ENCODE measurements at regions not wholly inside any gene's neighbourhood (a gene's known extent, or its start where the extent isn't known, plus 50 kb on each side); places are given as distances from the start of the nearest gene placed in this dataset.
"Not testable (repeated sequence)": the region's sequence is repeated elsewhere in the genome, so short reads cannot be mapped to it uniquely, and the experiment has no call there.

DNA sequence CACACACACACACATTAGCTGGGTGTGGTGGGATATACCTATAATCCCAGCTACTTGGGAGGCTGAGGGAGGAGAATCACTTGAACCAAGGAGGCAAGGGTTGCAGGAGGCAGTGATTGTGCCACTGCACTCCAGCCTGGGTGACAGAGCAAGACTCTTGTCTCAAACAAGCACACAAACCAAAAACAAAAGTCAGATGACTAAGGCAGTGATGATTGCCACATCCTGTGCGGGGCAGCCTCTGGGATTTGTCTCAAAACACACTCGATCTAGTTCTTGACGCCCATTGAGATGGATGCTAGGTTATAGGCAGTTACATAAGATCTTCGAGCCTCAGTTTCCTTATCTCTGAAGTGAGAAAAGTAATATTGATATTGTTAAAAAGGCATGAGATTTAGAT, 57.8 kb upstream of the NBPF8 start:
- peak; percentile 15 to 31 for DNase-seq (ENCODE audit: low read depth in 2 of 2)

DNA sequence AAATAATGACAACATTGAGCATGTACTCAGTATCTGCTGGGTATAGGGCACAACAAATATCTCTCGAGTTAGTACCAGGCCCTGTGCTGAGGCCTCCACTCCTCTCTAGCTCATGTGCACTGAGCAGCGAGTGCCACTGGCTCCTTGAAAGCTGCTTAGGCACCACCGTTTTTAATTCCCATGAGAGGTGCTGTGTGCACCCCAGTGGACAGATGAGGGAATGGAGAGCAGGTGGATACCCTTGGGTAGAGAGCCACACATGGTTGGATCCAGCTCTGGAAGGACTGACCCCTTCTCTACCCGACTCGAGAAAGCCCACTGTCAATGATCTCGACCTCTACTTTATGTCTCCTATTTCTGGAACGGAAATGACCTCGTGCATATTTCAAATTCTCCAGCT, 58.7 kb upstream of the NBPF8 start:
- DNase-seq (ENCODE audit: low read depth in 2 of 2) = not testable (repeated sequence)

DNA sequence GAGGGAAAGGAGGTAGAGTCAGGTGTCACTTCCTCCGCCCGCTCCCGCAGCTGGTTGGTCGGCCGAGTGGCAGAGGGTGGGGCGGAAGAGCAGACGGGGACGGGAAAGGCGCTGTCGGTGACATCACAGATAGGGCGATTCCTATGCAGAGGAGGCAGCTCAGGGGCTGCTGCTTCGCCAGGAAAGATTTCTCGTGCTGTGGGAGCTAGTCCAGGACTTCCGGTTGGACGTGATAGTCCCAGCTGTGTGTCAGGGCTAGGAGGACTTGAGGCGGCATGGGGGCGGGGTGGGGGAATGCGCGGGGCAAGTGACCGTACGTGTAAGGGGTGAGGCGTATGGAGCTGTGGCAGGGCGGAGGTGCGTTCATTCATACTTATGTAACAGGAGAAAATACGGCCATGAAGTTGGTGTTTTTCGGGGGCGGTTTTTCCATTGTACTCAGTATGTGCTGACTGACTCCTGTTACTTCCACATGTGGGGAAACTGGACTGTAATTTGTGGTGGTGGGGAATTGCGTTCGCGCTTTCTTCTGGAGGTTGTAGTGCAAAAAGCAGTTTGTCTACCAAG, 60.1 kb upstream of the NBPF8 start:
- DNase-seq (ENCODE audit: low read depth in 2 of 2) = not testable (repeated sequence)

DNA sequence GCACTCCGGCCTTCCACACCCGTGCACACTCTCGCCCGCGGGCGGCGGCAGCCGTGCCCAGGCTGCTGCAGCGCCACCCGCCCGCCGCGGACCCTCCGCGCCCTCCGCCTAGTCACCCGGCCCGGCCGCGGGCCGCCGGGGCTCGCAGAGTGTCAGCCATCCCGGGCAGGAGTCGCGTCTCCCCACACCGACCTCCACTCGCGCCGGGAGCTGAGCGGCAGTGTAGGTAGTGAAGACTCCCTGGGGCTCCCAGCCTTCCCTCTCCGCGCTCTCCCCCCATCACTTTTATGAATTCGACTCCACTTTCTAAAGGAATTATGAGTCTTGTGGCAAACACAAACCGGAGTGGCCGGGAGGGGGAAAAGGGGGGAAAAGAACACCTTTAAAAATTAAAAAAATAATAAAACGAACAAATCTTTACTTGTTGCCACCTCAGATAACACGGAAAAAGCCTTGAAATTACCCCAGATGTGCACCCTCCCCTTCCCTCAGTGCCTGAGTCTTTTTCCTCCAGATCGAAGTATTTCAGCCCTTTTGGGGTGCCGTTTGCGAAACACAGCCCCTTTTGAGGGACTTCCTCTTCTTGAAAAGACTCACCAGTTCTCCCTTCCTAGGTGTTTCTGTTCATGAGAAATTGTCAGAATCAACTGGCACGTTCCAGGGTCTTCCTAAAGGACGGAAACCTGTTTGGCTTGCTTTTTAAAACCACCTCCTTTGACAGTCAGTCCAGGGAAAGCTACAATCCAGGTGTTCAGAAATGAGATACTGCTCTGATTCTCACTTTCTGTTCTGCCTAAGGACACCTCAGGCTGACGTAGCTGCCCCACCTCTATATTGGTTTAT, 72.4 kb upstream of the NBPF8 start:
- DNase-seq (ENCODE audit: low read depth in 2 of 2) = not testable (repeated sequence)

DNA sequence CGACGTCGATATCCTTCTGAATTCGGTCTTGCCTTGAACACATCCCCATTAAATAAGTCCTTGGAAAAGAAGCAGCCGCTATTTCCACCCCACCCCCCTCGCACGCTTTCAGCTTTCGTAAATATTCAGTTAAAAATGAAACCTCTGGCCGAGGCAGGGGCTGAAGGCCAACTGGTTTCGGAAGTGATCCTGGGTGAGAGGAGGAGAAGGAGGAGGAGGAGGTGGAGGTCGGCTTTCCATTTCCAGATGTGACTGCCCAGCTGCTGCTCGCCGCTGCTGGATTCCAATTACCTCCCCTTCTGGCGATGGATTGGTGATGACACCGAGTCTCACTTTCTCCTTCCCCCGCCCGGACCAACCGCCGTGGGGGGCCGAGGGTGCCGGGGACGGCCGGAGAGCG, 73.1 kb upstream of the NBPF8 start:
- not testable (repeated sequence) for DNase-seq (ENCODE audit: low read depth in 2 of 2)

DNA sequence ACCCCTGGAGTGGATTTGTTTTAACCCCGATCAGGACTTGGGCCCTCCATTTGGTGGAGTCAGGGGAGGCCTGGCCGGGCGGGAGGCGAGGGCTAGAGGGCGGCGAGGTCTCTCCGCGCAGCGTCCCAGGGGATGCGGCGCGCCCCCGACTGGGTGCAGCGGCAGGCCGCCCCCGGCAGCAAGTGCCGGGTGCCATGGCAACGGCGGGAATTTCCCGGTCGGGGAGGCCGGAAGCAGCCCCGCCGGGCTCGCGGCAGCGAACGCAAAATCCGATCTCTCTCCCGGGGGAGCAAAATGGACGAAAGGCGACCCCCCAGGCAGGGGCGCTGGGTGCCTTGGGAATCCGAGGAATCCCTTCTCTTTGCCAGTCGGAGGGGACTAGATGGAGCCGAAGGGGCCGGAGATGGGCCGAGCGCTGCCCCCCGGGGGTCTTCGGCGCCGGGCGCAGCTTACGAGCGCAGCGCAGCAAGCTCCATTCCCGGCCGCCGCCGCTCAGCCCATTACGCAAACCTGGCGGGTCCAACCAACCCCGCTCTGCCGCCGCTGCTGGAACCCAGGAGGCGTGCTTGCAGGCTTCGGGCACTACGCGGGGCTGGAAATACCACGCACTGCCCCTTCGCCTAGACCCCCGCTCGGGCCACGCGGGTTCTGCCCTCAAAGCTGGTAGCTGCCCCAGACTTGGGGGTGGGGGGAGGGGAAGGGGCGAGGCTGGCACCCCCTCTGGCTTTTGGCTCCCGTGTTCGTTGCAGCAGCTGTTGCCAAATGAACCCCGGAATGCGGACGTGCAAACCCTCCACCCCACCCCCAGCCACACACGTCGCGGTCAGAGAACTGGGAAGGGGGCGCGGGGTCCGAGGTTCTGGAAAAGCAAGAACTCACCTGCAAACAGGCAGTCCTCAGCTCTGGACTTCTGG, 73.7 kb upstream of the NBPF8 start:
- DNase-seq (ENCODE audit: low read depth in 2 of 2) = peak; percentile 18 to 31

DNA sequence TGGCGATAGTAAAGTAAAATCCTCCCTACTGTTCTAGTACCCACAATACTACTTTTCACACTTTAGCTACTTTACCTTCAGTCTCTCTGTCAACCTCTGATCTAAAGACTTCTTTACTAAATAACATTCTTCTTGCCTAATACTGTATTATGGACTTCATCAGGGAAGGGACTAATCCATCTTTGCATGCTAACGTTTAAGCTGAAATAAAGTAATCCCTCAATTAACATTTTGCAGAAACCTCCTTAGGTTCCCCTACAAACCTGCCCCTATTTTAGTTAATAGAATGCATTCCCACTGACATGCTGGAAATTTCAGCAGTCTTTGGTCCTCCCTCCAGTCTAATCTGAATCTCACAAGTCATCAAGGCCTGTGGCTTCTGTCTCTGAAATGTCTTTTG, 99.1 kb upstream of the NBPF8 start:
- not testable (repeated sequence) for DNase-seq (ENCODE audit: low read depth in 2 of 2)

DNA sequence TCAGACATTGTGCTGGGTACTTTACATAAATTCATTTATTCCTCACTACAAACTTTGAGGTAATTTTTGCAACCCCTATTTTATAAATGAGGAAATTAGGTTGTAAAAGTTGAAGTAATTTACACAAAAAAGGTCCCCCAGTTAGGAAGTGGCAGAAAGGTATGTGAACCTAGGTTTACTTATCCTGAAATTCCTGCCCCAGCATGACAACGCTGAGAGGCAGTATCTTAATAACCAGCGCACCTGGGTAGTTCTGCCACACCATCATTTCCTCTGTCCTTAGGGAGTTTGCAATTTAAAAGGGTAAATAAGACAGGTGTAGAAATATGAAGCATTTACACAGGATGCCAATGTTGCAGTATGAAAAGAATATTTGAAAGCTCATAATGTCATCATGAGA, 102.9 kb upstream of the NBPF8 start:
- DNase-seq (ENCODE audit: low read depth in 2 of 2) = not testable (repeated sequence)

DNA sequence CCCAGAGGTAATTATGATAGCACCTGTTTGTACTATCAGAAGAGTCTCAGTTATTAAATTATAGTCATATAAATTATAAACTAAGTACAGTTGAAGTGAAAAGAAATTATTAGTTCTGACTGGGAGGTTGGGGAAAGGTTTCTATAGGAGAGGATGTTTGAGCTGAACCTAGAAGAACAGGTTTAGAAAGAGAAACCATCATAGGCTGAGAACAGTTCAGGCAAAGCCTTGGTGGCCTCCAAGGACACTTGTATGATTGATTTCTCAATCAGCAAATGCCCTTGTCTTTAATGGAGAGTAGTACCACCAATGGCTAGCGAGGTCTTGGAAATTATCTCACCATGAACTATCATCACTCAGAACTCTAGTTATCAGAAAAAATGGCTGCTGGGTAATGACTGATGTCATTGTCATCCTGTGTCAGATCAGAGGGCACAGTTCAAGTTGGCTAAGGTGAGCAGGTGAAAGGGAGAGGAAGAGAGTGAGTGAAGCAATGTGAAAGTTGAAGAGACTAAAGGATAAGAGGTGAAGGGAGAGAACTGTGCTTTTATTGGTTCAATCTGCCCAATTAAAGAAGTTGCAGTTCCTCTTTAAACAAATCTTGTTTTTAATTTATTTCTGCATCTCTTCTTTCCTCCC, 105.8 kb upstream of the NBPF8 start:
- not testable (repeated sequence) for DNase-seq (ENCODE audit: low read depth in 2 of 2)

DNA sequence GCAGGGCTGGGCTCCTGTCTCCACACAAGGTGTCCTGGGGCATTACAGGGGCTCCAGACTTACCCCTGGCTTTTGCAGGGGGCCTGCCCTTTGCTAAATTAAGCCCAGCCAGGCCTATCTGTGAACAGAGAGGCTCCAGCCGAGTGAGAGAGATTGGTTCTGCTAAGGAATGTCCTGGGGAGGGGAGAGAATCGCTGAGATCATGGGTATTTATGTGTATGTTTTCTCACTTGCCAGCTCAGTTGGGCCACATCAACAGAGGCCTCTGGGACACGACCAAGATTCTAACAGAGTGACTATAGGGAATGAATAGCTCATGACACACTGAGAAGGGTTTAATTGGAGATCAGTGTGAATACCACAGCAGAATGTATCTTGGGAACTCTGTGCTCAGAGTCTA, 109.8 kb upstream of the NBPF8 start:
- DNase-seq (ENCODE audit: low read depth in 2 of 2) = not testable (repeated sequence)

DNA sequence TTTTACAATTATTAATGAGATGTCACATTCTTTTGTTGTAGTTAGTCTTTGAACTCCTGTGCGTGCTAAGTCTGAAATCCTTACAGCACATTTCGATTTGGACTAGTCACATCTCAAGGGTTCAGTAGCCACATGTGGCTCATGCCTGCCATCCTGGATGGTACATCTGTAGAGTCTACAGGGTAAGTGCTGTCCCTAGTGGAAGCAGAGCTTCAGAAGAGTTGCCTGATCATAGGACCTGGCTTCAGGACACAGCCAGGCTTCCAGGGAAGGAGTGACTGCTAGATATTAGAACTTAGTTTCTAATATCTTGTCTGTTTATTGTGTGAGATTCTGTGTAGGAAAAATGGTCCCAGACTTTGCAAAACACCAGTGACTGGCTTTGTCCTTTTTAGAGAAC, 110.5 kb upstream of the NBPF8 start:
- DNase-seq (ENCODE audit: low read depth in 2 of 2) = not testable (repeated sequence)

DNA sequence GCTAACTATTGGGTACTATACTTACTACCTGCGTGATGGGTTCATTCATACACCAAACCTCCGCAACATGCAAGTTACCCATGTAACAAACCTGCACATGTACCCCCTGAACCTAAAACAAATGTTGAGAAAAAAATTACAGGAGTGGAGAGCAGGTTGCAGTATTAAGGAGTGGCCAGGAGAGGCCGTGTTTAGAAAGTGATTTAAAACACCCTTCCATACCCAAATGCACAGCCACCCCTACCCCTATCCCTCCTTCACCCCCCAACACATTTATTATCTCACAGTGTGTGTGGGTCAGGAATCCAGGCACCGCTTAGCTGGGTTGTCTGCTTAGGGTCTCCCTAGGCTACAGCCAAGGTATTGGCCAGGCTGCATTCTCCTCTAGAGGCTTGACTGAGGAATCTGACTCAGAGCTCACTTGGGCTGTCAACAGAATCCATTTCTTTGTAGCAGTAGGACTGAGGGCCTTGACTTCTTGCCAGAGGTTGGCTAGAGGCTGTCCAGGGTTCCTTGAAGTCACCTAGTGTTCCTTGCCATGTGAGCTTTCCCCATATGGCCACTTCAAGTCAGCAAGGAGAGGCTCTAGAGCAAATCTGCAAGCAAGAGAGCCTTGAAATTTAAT, 115.3 kb upstream of the NBPF8 start:
- not testable (repeated sequence) for DNase-seq (ENCODE audit: low read depth in 2 of 2)

DNA sequence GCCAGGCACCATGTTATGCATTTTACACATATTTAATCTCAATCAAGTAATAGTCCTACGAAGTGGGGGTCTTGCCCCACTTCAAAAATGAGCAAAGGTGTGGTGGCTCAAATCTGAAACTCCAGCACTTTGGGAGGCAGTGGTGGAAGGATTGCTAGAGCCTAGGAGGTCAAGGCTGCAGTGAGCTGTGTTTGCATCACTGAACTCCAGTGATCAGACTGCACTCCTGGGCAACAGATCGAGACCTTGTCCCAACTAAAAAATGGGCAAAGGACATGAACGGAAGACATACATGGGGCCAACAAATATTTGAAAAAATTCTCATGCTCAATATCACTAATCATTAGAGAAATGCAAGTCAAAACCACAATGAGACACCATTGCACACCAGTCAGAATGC, 116.3 kb upstream of the NBPF8 start:
- DNase-seq (ENCODE audit: low read depth in 2 of 2) = not testable (repeated sequence)

DNA sequence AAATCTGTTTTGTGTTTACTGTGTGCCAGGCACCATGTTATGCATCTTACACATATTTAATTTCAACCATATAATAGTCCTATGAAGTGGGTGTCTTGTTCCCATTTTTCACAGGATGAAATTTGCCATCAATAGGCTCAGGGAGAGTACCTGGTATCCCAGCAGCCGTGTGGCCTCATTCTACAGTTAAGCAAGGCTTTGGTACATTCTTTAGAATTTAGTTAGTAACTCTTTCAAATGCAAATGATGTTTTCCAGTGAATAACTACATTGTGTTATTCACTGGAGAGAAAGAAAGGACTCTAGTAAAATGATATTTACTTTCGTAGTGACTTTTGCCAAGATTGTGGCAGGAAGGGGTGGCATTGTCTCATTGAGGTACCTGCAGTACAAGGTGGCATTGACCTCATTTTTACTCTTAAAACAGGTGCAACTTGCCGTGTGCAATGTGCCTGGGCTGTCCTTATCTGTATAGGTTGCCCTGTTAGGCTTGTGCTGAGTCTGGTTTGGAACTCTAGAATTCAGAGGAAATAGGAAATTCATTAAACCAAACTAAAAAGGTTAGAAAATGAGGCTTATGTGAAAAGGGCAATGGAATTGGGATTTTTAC, 117.4 kb upstream of the NBPF8 start:
- not testable (repeated sequence) for DNase-seq (ENCODE audit: low read depth in 2 of 2)

DNA sequence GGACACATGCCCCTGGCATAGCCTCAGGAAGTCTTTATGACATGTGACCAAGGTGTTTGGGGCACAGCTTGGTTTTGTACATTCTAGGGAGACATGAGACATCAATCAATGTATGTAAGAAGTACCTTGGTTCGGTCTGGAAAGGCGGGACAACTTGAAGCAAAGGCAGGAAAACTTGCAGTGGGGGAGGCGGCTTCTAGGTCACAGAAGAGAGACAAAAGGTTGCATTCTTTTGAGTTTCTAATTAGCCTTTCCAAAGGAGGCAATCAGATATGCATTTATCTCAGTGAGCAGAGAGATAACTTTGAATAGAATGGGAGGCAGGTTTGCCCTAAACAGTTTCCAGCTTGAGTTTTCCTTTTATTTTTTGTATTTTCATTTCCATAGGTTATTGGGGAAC, 113.8 kb upstream of the SEC22B start:
- DNase-seq (ENCODE audit: low read depth in 2 of 2) = not testable (repeated sequence)

DNA sequence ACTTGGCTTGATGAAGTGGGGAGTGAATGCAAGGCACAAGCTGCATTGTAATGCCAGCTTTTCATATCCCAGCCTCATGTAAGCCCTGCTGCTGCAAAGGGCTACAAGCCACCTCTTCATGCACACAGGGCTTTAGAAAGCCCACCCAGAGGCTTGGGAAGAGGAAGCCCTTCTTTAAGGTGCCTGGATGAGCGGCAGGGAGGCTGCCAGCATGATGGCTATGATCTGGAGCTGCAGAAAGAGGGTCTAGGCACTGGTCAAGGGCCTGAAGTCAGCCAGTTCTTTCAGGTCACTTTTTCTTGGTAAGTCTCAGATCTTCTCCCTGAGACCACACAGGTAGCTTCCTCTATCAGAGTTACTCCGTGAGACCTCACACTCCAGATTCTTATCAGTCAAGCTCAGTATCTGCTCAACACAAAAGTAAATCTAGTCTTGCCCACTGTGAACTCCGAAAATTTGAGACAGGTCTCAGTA, 113.3 kb upstream of the SEC22B start:
- DNase-seq (ENCODE audit: low read depth in 2 of 2) = not testable (repeated sequence)

DNA sequence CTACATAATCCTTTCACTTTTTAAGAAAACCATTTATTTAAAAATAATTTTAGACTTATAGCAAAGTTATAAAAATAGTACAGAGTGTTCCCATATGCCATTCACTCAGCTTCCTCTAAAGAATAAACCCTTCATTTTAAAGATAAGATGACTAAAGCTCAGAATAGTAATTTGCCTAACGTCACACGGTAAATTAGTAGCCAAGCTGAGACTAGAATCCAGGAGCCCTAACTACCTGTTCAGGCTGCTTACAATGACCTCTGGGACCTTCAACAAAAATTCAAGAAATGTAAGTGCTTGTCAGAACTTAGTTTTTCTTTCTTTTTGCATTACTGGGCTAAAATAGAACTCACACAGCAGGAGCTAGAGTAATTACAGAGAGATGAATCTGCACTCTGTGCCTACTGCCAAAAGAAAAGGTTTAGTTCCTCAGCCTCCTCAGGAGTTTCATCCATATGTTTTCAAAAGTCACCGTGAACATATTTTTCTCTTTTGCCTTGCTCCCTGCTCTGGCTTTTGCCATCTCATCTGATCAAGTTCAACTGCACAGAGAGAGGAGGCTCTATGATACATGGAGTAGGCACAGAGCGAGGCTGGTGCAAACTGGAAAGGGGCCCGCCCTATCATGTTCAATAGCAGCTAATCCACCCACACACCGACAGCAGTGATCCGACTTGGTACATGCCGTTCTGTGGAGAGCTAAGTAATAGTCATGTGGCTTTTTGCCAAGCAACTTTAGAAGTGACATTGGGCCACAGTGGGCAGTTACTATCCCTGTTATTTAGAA, 112.7 kb upstream of the SEC22B start:
- DNase-seq (ENCODE audit: low read depth in 2 of 2) = not testable (repeated sequence)

DNA sequence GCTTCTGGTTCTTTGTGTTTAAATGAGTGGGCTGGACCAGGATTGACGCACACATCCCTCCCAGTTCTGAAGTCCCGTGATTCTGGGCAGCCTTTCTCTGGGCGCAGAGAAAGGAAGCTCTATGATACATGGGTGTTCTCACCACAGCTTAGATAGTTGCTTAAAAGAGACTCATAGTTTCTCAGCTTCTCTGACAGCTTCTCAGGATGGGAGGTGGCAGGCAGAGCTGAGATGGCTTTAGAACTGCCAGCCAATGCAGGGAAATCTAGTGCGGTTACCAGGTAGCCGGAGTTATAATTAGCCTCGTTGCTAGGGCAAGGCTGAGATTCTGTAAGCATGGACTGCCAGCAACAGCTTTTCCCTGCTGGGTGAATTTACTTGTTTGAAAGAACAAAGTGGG, 111.8 kb upstream of the SEC22B start:
- DNase-seq (ENCODE audit: low read depth in 2 of 2) = not testable (repeated sequence)

DNA sequence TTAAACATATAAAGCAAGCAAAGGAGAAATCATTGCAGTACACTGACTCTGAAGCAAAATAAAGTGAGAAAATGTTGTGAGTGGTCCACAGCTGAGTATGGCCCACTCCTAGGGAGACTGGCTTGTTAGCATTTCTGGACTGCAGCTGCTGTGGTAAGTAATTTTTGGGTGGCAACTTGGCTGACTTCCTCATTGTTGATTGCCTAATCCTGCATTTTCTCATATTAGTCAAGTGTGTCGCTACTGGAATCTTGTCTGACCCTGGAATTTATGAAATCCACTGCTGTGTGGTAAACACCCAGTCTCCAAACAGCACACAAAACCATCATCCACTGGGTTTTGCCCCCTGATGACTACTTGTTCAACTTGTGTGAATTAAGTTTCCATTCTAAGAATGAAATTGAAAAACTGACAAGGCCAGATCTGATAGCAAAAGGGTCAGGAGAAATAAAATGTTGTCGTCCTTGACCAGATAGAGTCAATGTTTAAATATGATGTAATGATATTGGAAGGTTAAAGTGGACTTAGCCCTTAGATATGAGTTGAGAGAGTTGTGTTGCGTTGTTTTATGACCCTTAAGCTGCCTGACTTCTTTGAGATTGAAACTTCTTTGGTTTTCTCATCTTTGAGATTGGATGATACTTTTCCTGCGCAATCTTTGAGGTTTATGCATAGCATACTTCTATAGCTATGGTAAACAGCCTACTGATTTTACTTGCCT, 106.6 kb upstream of the SEC22B start:
- DNase-seq (ENCODE audit: low read depth in 2 of 2) = not testable (repeated sequence)

Data from stimulated activated CD4-positive, alpha-beta T cell treated with anti-CD3 and anti-CD28 coated beads, Interleukin-12 subunit alpha, Interleukin-12 subunit beta, amount 100 ng/mL, for 24 hours (primary cell).